Sciatic nerve (tissue), 2 donors: ENCODE measurements at regions not wholly inside any gene's neighbourhood (a gene's known extent, or its start where the extent isn't known, plus 50 kb on each side); places are given as distances from the start of the nearest gene placed in this dataset.
A peak's percentile ranks its signal among the peaks of the same experiment; 100 is the strongest.

ENCODE experiments used
- ATAC-seq: fragments of 200-7000 bp; cut with Tn5 transposase; one replicate; pipeline ENCODE4 v1.9.1; 2020; ENCODE audit warnings: mild to moderate bottlenecking, moderate library complexity
- DNase-seq: peaks from one replicate; pipeline ENCODE4 v3.0.0-alpha.2; 2020; ENCODE audit warnings: low spot score
- intact Hi-C: fragments of 100-400 bp; cut with DNase I; formaldehyde crosslinking; loops from one replicate; pipeline ENCODE4 v1.14.2; 2022
- donor health status: DM: no; HTN: no; CAD: no.
- donor health status: DM: no; HTN: no; CAD: no.

DNA sequence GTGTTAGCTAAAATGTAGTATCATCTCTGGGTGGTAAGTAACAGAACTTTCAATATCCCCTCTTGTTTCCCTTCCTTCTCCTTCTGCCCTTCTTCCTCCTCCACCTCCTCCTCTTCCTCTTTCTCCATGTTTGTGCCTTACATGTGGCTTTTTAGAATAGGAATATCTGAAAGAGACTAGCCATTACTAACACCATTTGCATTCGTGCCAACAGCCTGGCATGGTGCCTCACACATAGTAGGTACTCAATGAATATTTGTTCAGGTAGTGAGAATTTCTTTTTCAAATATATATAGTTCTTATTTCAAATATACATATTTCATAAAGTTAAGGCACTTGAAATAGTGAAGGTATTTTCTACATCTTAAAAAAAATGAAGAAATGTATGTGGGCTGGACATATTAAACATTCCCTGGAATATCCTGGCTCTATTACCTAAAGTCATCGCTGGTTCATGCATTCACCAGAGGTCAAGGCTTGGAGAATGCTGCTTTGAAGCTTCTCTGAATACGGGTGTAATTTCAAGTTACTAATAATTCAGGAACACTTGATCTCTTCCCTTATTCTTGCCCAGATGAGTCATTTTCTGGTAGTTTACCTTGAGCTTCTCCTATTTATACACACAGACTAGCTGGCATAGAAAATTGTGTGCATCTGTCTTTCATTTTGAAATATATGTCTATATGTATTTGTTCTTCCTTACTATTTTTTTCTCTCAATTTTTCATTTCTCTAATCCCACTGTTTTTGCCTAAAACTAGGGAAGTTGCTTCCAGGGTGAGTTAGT lies 319.4 kb downstream of the TGFB2 start:
- intact Hi-C loops: no loop called here
- ATAC-seq: peak; percentile 60
- DNase-seq: no peak

DNA sequence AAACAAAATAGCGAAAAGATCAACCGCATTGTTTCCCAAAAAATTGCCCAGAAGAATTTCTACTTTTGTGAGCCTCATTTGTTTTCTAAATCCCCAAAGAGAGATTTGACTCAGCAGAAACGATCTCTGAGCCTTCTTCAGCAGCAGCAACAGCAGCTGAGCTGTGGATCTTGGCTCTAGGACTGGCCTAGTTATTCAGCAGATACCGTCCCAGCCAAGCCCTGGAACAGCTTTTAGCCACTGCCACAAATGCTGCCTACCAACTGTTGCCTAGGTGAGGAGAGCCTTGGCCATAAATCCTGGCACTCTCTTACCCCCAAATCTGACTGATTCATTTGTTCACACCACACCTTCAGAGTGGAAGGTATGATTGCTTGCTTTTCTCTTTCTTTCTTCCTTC lies 320.1 kb downstream of the TGFB2 start:
- ATAC-seq (peak; percentile 98), DNase-seq (peak; percentile 71)
- intact Hi-C loops: no loop called here

GRCh38 chr1:218666263-218666662 lies 321.1 kb downstream of the TGFB2 start:
- no peak for ATAC-seq
- intact Hi-C loops: no loop called here

GRCh38 chr1:218667781-218668516 lies 322.8 kb downstream of the TGFB2 start:
- no peak for ATAC-seq
- intact Hi-C loops: no loop called here

More at GRCh38 chr1:218666263-218666662, 321.1 kb downstream of the TGFB2 start:
- DNase-seq: no peak

GRCh38 chr1:218669431-218669830 lies 324.3 kb downstream of the TGFB2 start:
- intact Hi-C loops: no loop called here
- DNase-seq (no peak), ATAC-seq (no peak)

More at GRCh38 chr1:218667781-218668516, 322.8 kb downstream of the TGFB2 start:
- DNase-seq: no peak

DNA sequence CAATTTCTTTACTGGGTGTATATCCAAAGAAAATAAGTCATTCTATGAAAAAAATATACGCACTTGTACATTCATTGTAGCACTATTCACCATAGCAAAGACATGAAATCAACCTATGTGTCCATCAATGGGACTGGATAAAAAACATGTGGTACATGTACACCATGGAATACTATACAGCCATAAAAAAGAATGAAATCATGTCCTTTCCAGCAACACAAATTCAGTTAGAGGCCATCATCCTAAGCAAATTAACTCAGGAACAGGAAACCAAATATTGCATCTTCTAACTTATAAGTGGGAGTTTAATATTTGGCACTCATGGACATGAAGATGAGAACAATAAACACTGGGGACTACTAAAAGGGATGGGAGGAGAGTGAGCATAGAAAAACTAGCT lies 325.7 kb downstream of the TGFB2 start:
- DNase-seq: no peak
- ATAC-seq: no peak
- intact Hi-C loops: no loop called here

GRCh38 chr1:218671573-218671972 lies 326.4 kb downstream of the TGFB2 start:
- intact Hi-C loops: no loop called here
- ATAC-seq (no peak), DNase-seq (no peak)

GRCh38 chr1:218673170-218673569 lies 328.0 kb downstream of the TGFB2 start:
- ATAC-seq: no peak
- intact Hi-C loops: no loop called here
- DNase-seq: no peak

- DNase-seq (no peak), ATAC-seq (peak; percentile 79)
- intact Hi-C loops: no loop called here
These were observed 329.2 kb downstream of the TGFB2 start for GRCh38 chr1:218674280-218674773.

DNA sequence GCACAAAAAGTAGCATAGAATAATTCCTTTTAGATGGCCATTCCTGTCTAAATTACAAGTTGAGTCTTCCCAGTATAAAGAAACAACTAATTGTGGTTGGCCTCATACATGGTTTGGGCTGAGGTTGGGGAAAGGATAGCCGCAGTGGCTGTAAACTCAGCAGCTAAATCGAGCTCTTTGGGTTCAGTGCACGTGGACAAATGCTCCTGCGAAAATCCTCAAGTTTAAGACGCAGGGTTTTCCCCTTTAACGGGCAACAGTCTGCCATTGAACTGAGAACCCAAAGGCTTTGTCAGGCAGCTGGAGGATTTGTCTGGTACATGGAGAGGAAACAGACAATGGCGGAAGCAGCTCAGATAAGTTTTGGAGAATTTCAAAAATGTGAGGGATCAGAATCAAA lies 331.9 kb downstream of the TGFB2 start:
- DNase-seq (no peak), ATAC-seq (no peak)
- intact Hi-C loops: no loop called here

GRCh38 chr1:218679391-218679790 lies 334.3 kb downstream of the TGFB2 start:
- DNase-seq (no peak), ATAC-seq (no peak)
- intact Hi-C loops: no loop called here

GRCh38 chr1:218679988-218680748 lies 335.0 kb downstream of the TGFB2 start:
- intact Hi-C loops: no loop called here
- ATAC-seq (no peak), DNase-seq (no peak)

DNA sequence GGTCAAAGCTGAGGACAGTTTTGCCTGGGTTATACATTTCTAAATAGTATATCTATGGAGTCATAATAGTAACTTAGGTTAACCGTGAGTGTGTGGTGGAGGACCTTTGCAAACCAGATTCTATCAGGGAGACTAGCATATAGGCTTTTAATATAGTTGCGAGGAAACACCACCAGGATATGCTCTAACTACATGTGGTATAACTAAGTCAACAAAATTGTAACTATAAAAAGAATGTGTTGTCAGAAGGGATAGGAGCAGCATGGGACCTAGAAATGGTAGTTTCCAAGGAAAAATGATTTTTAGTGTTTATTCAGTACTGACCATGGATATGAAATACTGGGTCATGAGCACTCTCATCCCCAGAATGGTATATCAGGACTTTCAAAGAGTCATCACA lies 338.1 kb downstream of the TGFB2 start:
- intact Hi-C loops: no loop called here
- no peak for ATAC-seq
- DNase-seq: no peak

DNA sequence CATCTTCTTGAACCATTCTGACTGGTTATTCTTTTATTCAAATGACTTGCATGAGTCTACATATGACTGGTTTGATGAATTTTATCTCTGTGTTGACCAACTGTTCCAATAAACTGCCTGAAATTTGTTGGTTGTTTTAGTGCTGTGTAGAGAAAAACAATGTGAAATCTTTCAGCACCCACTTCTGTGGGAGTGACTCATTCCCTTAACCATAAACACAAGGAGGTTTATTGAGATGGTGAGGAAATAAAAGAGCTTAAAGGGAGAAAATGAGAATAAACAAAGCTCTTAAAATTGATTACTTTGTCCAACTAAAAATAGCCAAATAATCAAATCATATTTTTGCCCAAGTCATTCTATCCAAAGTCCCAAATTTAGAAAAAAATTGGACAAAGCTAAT lies 341.1 kb downstream of the TGFB2 start:
- intact Hi-C loops: no loop called here
- ATAC-seq: no peak
- DNase-seq: no peak

GRCh38 chr1:218686761-218687160 lies 341.6 kb downstream of the TGFB2 start:
- ATAC-seq (no peak), DNase-seq (no peak)
- intact Hi-C loops: no loop called here

- intact Hi-C loops: no loop called here
- no peak for ATAC-seq
- DNase-seq: no peak
These were observed 347.7 kb downstream of the TGFB2 start for GRCh38 chr1:218692808-218693207.

- intact Hi-C loops: no loop called here
- ATAC-seq (no peak), DNase-seq (no peak)
These were observed 348.5 kb downstream of the TGFB2 start for GRCh38 chr1:218693599-218693998.

- no peak for ATAC-seq
- intact Hi-C loops: no loop called here
- no peak for DNase-seq
These were observed 348.9 kb downstream of the TGFB2 start for GRCh38 chr1:218694085-218694484.

DNA sequence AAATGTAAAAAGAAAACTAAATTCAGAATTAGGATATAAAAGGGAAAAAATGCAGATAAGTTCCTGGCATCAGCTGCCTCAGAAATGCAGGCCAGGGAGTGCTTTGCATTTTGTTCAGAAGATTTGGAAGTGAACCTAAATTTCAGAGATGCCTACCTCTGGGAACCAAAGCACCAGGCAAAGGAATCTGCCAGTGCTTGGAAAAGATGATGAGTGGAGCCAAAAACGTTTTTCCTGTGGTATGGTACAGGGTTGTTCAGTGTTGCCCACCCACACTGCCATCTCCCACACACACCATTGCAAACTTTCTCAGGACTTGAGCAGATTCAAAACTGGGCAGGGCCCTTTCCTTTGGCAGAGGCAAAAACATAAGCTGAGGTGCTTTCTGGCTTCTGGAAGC lies 349.5 kb downstream of the TGFB2 start:
- intact Hi-C loops: no loop called here
- ATAC-seq: no peak

GRCh38 chr1:218695525-218695924 lies 350.4 kb downstream of the TGFB2 start:
- ATAC-seq (no peak), DNase-seq (no peak)
- intact Hi-C loops: no loop called here

More for the DNA sequence above, 349.5 kb downstream of the TGFB2 start:
- DNase-seq: no peak
